ENCODE measurements at regions not wholly inside any gene's neighbourhood (a gene's known extent, or its start where the extent isn't known, plus 50 kb on each side); places are given as distances from the start of the nearest gene placed in this dataset.

DNA sequence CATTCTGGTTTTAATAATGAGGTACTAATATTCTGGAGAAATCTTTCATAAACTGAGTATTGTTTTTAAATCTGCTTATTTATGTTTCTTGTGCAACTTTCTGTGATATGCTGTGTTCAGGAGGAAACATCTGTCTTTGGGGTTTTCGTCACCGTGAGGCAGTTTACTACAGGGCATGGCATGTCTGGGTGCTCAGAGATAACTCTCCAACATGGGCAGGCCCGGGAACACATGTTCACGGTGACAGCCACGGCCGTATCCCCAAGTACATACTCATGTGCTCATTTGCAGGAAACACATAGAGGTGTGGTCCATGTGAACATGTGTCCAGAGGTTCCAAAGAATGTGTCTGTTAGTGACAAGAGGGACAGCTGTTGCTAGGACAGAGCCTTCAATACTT is 62.1 kb upstream of the CNKSR3 start:
- TF ChIP-seq, protein P1, sequence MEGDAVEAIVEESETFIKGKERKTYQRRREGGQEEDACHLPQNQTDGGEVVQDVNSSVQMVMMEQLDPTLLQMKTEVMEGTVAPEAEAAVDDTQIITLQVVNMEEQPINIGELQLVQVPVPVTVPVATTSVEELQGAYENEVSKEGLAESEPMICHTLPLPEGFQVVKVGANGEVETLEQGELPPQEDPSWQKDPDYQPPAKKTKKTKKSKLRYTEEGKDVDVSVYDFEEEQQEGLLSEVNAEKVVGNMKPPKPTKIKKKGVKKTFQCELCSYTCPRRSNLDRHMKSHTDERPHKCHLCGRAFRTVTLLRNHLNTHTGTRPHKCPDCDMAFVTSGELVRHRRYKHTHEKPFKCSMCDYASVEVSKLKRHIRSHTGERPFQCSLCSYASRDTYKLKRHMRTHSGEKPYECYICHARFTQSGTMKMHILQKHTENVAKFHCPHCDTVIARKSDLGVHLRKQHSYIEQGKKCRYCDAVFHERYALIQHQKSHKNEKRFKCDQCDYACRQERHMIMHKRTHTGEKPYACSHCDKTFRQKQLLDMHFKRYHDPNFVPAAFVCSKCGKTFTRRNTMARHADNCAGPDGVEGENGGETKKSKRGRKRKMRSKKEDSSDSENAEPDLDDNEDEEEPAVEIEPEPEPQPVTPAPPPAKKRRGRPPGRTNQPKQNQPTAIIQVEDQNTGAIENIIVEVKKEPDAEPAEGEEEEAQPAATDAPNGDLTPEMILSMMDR (conservative IDR thresholded peaks at IDR 0.05; ENCODE audit: low read length) = no peak
- TF ChIP-seq EZH2phosphoT487 (IDR thresholded peaks at IDR 0.05; ENCODE audit: borderline replicate concordance) = no peak
